Fibroblast of pulmonary artery (primary cell): ENCODE measurements at regions not wholly inside any gene's neighbourhood (a gene's known extent, or its start where the extent isn't known, plus 50 kb on each side); places are given as distances from the start of the nearest gene placed in this dataset.

ENCODE experiments used
- DNase-seq: peaks from one replicate; pipeline ENCODE4 v3.0.0-alpha.2; 2010; ENCODE audit warnings: low read depth
- H3K4me3 ChIP-seq: replicated peaks from 2 replicates; pipeline ENCODE4 v1.5.1; 2011; ENCODE audit warnings: low read depth, mild to moderate bottlenecking, control low read depth, low read length, moderate library complexity
- TF ChIP-seq, protein P1 (sequence below): IDR thresholded peaks from 2 replicates; pipeline ENCODE4 v1.5.1; 2011; ENCODE audit warnings: mild to moderate bottlenecking, control low read depth, low read length, inconsistent platforms; ENCODE audit errors: missing control alignments

- DNase-seq, result no peak
- no peak overlapping the region for H3K4me3 ChIP-seq
- TF ChIP-seq, protein P1, sequence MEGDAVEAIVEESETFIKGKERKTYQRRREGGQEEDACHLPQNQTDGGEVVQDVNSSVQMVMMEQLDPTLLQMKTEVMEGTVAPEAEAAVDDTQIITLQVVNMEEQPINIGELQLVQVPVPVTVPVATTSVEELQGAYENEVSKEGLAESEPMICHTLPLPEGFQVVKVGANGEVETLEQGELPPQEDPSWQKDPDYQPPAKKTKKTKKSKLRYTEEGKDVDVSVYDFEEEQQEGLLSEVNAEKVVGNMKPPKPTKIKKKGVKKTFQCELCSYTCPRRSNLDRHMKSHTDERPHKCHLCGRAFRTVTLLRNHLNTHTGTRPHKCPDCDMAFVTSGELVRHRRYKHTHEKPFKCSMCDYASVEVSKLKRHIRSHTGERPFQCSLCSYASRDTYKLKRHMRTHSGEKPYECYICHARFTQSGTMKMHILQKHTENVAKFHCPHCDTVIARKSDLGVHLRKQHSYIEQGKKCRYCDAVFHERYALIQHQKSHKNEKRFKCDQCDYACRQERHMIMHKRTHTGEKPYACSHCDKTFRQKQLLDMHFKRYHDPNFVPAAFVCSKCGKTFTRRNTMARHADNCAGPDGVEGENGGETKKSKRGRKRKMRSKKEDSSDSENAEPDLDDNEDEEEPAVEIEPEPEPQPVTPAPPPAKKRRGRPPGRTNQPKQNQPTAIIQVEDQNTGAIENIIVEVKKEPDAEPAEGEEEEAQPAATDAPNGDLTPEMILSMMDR, result no peak
These were observed 312.8 kb downstream of the TAF11L14 start for GRCh38 chr5:17947029-17947428.

- TF ChIP-seq, protein P1, result no peak
- no peak overlapping the region for H3K4me3 ChIP-seq
- DNase-seq, result no peak
These were observed 317.3 kb downstream of the TAF11L14 start for GRCh38 chr5:17951392-17952169.

DNA sequence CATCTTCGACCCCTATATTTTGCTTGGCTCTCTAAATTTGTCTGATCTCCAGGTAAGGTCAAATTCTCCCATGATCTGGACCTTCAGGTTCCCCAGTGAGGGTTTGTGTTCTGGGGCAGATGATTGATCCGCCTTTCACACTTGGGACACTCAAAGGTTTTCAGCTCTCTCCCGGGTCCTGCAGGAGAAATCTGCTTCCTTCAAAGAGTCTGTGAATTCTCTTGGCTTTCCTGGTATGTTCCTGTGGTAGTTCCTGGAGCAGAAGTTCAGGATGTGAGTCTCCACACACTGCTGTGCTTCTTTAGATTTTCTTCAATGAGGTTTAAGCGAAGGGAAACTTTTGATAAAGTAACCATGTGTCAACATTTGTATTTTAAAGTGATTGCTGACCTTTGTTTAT, 318.0 kb downstream of the TAF11L14 start:
- TF ChIP-seq, protein P1, result no peak
- H3K4me3 ChIP-seq, result no peak overlapping the region
- DNase-seq, result no peak

DNA sequence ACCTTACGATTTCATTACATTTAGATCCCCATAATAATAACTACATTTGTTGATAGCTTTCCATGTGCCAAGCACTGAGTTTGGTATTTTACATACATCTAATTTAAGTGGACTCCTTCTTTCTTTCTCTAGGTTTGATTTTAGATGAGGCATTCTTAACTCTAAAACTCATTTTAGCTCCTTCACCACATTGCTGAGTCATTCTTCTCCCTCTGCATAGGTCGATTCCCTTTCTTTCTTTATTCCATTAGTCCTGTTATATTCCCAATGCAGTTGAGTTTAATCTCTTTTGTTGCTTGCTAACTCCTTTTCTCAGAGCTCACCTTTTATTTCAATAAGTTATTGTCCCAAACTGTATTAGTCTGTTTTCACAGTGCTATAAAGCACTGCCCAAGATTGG, 329.8 kb downstream of the TAF11L14 start:
- TF ChIP-seq, protein P1, result no peak

DNA sequence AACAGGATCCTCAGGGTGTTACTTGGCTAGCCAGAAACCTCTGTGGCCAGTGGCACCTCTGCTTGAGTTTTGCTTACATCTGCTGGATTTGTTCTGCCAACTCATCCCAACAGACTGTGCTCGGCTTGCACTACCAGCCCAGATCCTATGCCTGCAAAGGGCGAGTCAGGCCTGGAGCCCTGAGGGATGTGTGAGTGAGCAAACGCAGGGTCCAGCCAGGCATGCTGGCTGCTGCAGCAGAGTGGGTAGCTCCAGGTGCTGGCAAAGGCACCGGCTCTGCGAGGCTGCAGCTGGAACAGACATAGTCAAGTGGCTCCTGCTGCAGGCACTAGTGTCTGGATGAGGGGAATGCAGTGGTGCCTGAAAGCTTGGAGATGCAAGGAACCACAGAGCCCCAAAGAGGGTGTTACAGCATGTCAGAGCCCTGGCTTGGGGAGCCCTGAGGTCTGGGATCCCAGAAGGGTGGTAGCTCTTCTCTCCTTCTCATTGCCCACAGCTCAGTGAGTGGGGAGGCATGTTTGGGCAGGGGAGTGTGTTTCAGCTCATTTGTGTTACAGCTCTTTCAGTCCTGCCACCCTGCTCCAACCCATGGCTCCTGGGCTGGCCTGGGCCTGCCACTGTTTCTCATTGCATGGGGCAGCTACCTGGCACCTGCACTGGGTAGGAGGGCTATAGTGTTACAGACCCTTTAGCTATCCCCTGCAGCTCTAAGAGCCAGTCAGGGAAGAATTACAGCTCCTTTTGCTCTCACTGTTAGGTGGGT, 332.6 kb downstream of the TAF11L14 start:
- TF ChIP-seq, protein P1, result no peak
- H3K4me3 ChIP-seq, result no peak overlapping the region
- no peak for DNase-seq

More for the DNA sequence above, 329.8 kb downstream of the TAF11L14 start:
- no peak for DNase-seq
- no peak overlapping the region for H3K4me3 ChIP-seq

DNA sequence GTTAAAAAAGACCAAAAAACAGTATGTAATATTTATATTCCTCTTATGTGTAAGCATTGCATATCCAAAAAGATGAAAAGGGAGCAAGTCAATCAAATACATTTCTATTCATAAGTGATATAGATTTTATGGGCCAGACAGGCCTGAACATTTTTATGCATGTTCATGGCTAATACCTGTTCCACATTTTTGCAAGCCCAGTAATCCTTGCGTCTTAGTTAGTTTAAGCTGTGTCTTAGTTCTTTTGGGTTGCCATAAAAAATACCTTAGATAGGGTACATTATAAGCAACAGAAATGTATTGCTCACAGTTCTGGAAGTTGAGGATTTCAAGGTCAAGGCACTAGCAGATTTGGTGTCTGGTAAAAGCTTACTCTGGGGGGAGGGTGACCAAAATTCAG, 342.1 kb downstream of the TAF11L14 start:
- no peak for DNase-seq
- H3K4me3 ChIP-seq, result no peak overlapping the region
- TF ChIP-seq, protein P1, result no peak
